ENCODE measurements at regions not wholly inside any gene's neighbourhood (a gene's known extent, or its start where the extent isn't known, plus 50 kb on each side); places are given as distances from the start of the nearest gene placed in this dataset.

- Histone ChIP-seq H3K36me3 (ENCODE audit: control insufficient read depth, insufficient read depth, low read length) (no peaks in the 10 kb centered on the region), H3K9ac (ENCODE audit: insufficient read depth in 1 of 2, low read depth in 2 of 2, low read length in 2 of 2) (no peak overlapping the region), H3K27me3 (ENCODE audit: control insufficient read depth in 2 of 2, insufficient read depth in 2 of 2, low read length in 2 of 2) (no peaks in the 10 kb centered on the region), H3K4me2 (ENCODE audit: insufficient read depth, low read length) (no peak overlapping the region), H3K4me3 (no peak overlapping the region), H4K20me1 (replicated peaks; ENCODE audit: control insufficient read depth, insufficient read depth, low read length) (no peaks in the 10 kb centered on the region), H3K4me1 (replicated peaks in 1 of 2; ENCODE audit: control insufficient read depth in 2 of 2, insufficient read depth in 2 of 2, low read length in 2 of 2) (no peaks in the 10 kb centered on the region), H3K9me3 (replicated peaks; ENCODE audit: control insufficient read depth, insufficient read depth, low read depth, low read length) (no peaks in the 10 kb centered on the region), H3K79me2 (ENCODE audit: control insufficient read depth, insufficient read depth, low read length) (no peaks in the 10 kb centered on the region), H3K9me1 (ENCODE audit: control insufficient read depth, insufficient read depth, low read length) (no peaks in the 10 kb centered on the region), H2AFZ (ENCODE audit: low read depth, low read length) (no peak overlapping the region), H3K27ac (ENCODE audit: extremely low read depth, low read depth, low read length) (no peak overlapping the region)
- 0% methylated on average over 1 of the region's 1 CpG for whole genome bisulfite sequencing (ENCODE audit: insufficient coverage, low coverage, missing lambda C conversion rate)
- POLR2A ChIA-PET, result interaction anchor here (0.7 kb wide), 1 partner anchor 1671 kb away, joined by 3 read pairs; no protein-coding TSS in a partner anchor
- no peak for DNase-seq (ENCODE audit: extremely low read depth in 1 of 4, low spot score in 3 of 4)
- no peak for ATAC-seq
- no peak for FAIRE-seq
- in situ Hi-C loops (cut with MboI) (no loop called here), intact Hi-C loops (cut with micrococcal nuclease) (no loop called here)
- BruUV-seq (replicated peaks), result no TSS peak
- TF ChIP-seq SNIP1 (IDR thresholded peaks at IDR 0.05; ENCODE audit: low read depth) (no peak), MAFG (tag; conservative IDR thresholded peaks at IDR 0.05) (peak; percentile 29)
- CTCF ChIA-PET (ENCODE audit: low intra/inter-chr PET ratio), result no interaction called here
Observed at GRCh38 chr4:46459308-46459707, 69.4 kb upstream of the GABRA2 start.

- Histone ChIP-seq H3K9ac (ENCODE audit: insufficient read depth in 1 of 2, low read depth in 2 of 2, low read length in 2 of 2) (no peak overlapping the region), H4K20me1 (replicated peaks; ENCODE audit: control insufficient read depth, insufficient read depth, low read length) (no peaks in the 10 kb centered on the region), H2AFZ (ENCODE audit: low read depth, low read length) (no peak overlapping the region), H3K27ac (ENCODE audit: extremely low read depth, low read depth, low read length) (no peak overlapping the region), H3K9me1 (ENCODE audit: control insufficient read depth, insufficient read depth, low read length) (no peaks in the 10 kb centered on the region), H3K27me3 (ENCODE audit: control insufficient read depth in 2 of 2, insufficient read depth in 2 of 2, low read length in 2 of 2) (no peaks in the 10 kb centered on the region), H3K79me2 (ENCODE audit: control insufficient read depth, insufficient read depth, low read length) (no peaks in the 10 kb centered on the region), H3K4me3 (no peak overlapping the region), H3K36me3 (ENCODE audit: control insufficient read depth, insufficient read depth, low read length) (no peaks in the 10 kb centered on the region), H3K9me3 (replicated peaks; ENCODE audit: control insufficient read depth, insufficient read depth, low read depth, low read length) (no peaks in the 10 kb centered on the region), H3K4me2 (ENCODE audit: insufficient read depth, low read length) (no peak overlapping the region), H3K4me1 (replicated peaks in 1 of 2; ENCODE audit: control insufficient read depth in 2 of 2, insufficient read depth in 2 of 2, low read length in 2 of 2) (no peaks in the 10 kb centered on the region)
- DNase-seq (ENCODE audit: extremely low read depth in 1 of 4, low spot score in 3 of 4) (no peak), ATAC-seq (no peak), FAIRE-seq (no peak)
- POLR2A ChIA-PET, result no interaction called here
- 0% methylated on average over 1 of the region's 1 CpG for WGBS (ENCODE audit: insufficient coverage, low coverage, missing lambda C conversion rate)
- intact Hi-C loops (cut with micrococcal nuclease) (no loop called here), in situ Hi-C loops (cut with MboI) (no loop called here)
- CTCF ChIA-PET (ENCODE audit: low intra/inter-chr PET ratio), result no interaction called here
- BruUV-seq (replicated peaks), result no TSS peak
- TF ChIP-seq PHTF2 (CRISPR knock-in tag; IDR thresholded peaks at IDR 0.05) (no peak), TAF1 (IDR thresholded peaks at IDR 0.05; ENCODE audit: control insufficient read depth, extremely low read depth, insufficient read depth, low read length, severe bottlenecking) (no peak), RAD21 (CRISPR knock-in tag; conservative IDR thresholded peaks at IDR 0.05 in 1 of 2, IDR thresholded peaks at IDR 0.05 in 1 of 2) (no peak), ZNF699 (CRISPR knock-in tag; IDR thresholded peaks at IDR 0.05; ENCODE audit: insufficient replicate concordance) (no peak), RBM15 (IDR thresholded peaks at IDR 0.05; ENCODE audit: insufficient read depth, low read length) (no peak), MCM7 (IDR thresholded peaks at IDR 0.05) (no peak), ZNF280B (CRISPR knock-in tag; IDR thresholded peaks at IDR 0.05) (no peak), POLR3A (IDR thresholded peaks at IDR 0.05; ENCODE audit: borderline replicate concordance, extremely low read depth, insufficient read depth, insufficient read length) (no peak), CHAMP1 (IDR thresholded peaks at IDR 0.05) (no peak)
Observed at GRCh38 chr4:46450556-46450955, 60.6 kb upstream of the GABRA2 start.
